H1 (cell line): ENCODE measurements at regions not wholly inside any gene's neighbourhood (a gene's known extent, or its start where the extent isn't known, plus 50 kb on each side); places are given as distances from the start of the nearest gene placed in this dataset.

ENCODE experiments used
- CTCF ChIA-PET: fragments of 300-600 bp; sonication (Branson Sonifier 250); formaldehyde crosslinking; loops from one replicate; lab custom pipeline; 2021; ENCODE audit not compliant: partially characterized antibody; lab: Charles Lee
- POLR2A ChIA-PET: fragments of 300-600 bp; sonication (Branson Sonifier 250); formaldehyde crosslinking; loops from one replicate; lab custom pipeline; 2021; ENCODE audit warnings: inconsistent platforms; ENCODE audit not compliant: partially characterized antibody; lab: Charles Lee
- DNase-seq, 2 experiments: peaks; one replicate each; pipeline versions ENCODE4 v3.0.0 to v3.0.0-alpha.2; 2010 to 2022; ENCODE audit warnings: low spot score in 2 of 2, low read depth in 1 of 2, mixed read lengths in 1 of 2
- FAIRE-seq: peaks from 2 replicates; lab custom pipeline; 2011; peaks lifted over from hg19 to GRCh38; lab: Jason Lieb, UNC
- H2AFZ ChIP-seq: 2 replicates; pipeline ENCODE4 v1.8.1; 2012; ENCODE audit warnings: low read length, inconsistent platforms
- H2AK5ac ChIP-seq: 2 replicates; pipeline ENCODE4 v1.6.1; 2013; ENCODE audit warnings: low read depth, low read length
- H2BK120ac ChIP-seq: replicated peaks from 2 replicates; pipeline ENCODE3; 2013; ENCODE audit warnings: low read depth, low read length, inconsistent platforms
- H2BK12ac ChIP-seq: 2 replicates; pipeline ENCODE4 v1.6.1; 2013; ENCODE audit warnings: low read depth, low read length
- H2BK15ac ChIP-seq: 2 replicates; pipeline ENCODE4 v1.6.1; 2013; ENCODE audit warnings: low read length
- H2BK20ac ChIP-seq: 2 replicates; pipeline ENCODE4 v1.6.1; 2013; ENCODE audit warnings: low read length
- H2BK5ac ChIP-seq: 2 replicates; pipeline ENCODE4 v1.6.1; 2013; ENCODE audit warnings: low read depth, low read length
- H3K14ac ChIP-seq: 2 replicates; pipeline ENCODE4 v1.6.1; 2013; ENCODE audit warnings: inconsistent platforms; ENCODE audit not compliant: insufficient read length
- H3K18ac ChIP-seq: 2 replicates; pipeline ENCODE4 v1.6.1; 2013; ENCODE audit warnings: low read length; ENCODE audit errors: extremely low read depth
- H3K23ac ChIP-seq: 2 replicates; pipeline ENCODE4 v1.6.1; 2013; ENCODE audit warnings: inconsistent platforms; ENCODE audit not compliant: insufficient read length
- H3K23me2 ChIP-seq: 2 replicates; pipeline ENCODE4 v1.6.1; 2013; ENCODE audit warnings: low read depth, low read length
- H3K27ac ChIP-seq: 2 replicates; pipeline ENCODE4 v1.6.1; 2011; ENCODE audit warnings: low read depth, low read length, inconsistent platforms
- H3K27me3 ChIP-seq, 4 experiments: replicated peaks in 1 of 4; 1 replicate in 1 of 4; 2 replicates in 3 of 4; pipeline versions ENCODE4 v1.6.1 to v1.8.1; 2011 to 2013; ENCODE audit warnings: low read length in 3 of 4, mild to moderate bottlenecking in 3 of 4, inconsistent platforms in 2 of 4, mixed read lengths in 2 of 4, moderate library complexity in 1 of 4; ENCODE audit not compliant: control insufficient read depth in 3 of 4, insufficient read depth in 3 of 4; ENCODE audit errors: extremely low read depth in 1 of 4
- H3K36me3 ChIP-seq, 4 experiments: 2 replicates each; pipeline versions ENCODE4 v1.6.1 to v1.8.1; 2011 to 2013; ENCODE audit warnings: mild to moderate bottlenecking in 4 of 4, low read length in 3 of 4, moderate library complexity in 2 of 4, control low read depth in 1 of 4, inconsistent platforms in 1 of 4; ENCODE audit not compliant: insufficient read depth in 4 of 4, control insufficient read depth in 2 of 4
- H3K4ac ChIP-seq: replicated peaks from 2 replicates; pipeline ENCODE3; 2013; ENCODE audit warnings: low read length, low read depth, mixed read lengths, inconsistent platforms; ENCODE audit not compliant: insufficient read length
- H3K4me1 ChIP-seq, 4 experiments: replicated peaks in 1 of 4; 1 replicate in 1 of 4; 2 replicates in 3 of 4; pipeline versions ENCODE4 v1.6.1 to v1.8.1; 2011 to 2013; ENCODE audit warnings: low read length in 3 of 4, inconsistent platforms in 2 of 4, mixed read lengths in 1 of 4; ENCODE audit not compliant: insufficient read depth in 4 of 4, control insufficient read depth in 3 of 4
- H3K4me2 ChIP-seq, 2 experiments: 2 replicates each; pipeline versions ENCODE4 v1.6.1 to v1.8.1; 2011 to 2013; ENCODE audit warnings: low read depth in 2 of 2, low read length in 2 of 2, control low read depth in 1 of 2, inconsistent platforms in 1 of 2, mild to moderate bottlenecking in 1 of 2; ENCODE audit not compliant: insufficient read depth in 1 of 2
- H3K4me3 ChIP-seq, 4 experiments: fragments of 200-600, 300-600 bp in 1 of 4; sonication (generic), shearing (Covaris generic), sonication (Bioruptor Twin) in 1 of 4; 2 replicates each; pipeline versions ENCODE4 v1.5.1 to v1.8.1; 2011 to 2016; ENCODE audit warnings: low read length in 4 of 4, low read depth in 3 of 4, control low read depth in 2 of 4, inconsistent platforms in 2 of 4, mild to moderate bottlenecking in 2 of 4, mixed read lengths in 1 of 4, moderate library complexity in 1 of 4; ENCODE audit not compliant: insufficient read depth in 2 of 4; ENCODE audit errors: extremely low read depth in 1 of 4
- H3K56ac ChIP-seq: replicated peaks from 2 replicates; pipeline ENCODE3; 2013; ENCODE audit warnings: low read depth, mild to moderate bottlenecking, mixed read lengths, low read length, inconsistent platforms; ENCODE audit not compliant: insufficient read length
- H3K79me1 ChIP-seq: 2 replicates; pipeline ENCODE4 v1.6.1; 2013; ENCODE audit warnings: low read depth, low read length, control low read depth
- H3K79me2 ChIP-seq, 2 experiments: 2 replicates each; pipeline versions ENCODE4 v1.6.1 to v1.8.1; 2012 to 2013; ENCODE audit warnings: low read length in 2 of 2, mild to moderate bottlenecking in 2 of 2, inconsistent platforms in 1 of 2; ENCODE audit not compliant: insufficient read depth in 2 of 2, control insufficient read depth in 1 of 2
- H3K9ac ChIP-seq, 4 experiments: replicated peaks in 1 of 4; 1 replicate in 1 of 4; 2 replicates in 3 of 4; pipeline versions ENCODE4 v1.6.1 to v1.8.1; 2011 to 2013; ENCODE audit warnings: low read depth in 3 of 4, low read length in 3 of 4, control low read depth in 2 of 4, mild to moderate bottlenecking in 2 of 4, moderate library complexity in 2 of 4, inconsistent platforms in 1 of 4; ENCODE audit errors: extremely low read depth in 1 of 4
- H3K9me3 ChIP-seq, 2 experiments: 2 replicates each; pipeline versions ENCODE4 v1.6.1 to v1.8.1; 2012 to 2013; ENCODE audit warnings: mild to moderate bottlenecking in 2 of 2, moderate library complexity in 2 of 2, control low read depth in 1 of 2, inconsistent platforms in 1 of 2, low read depth in 1 of 2, low read length in 1 of 2, mixed read lengths in 1 of 2; ENCODE audit not compliant: insufficient read depth in 2 of 2
- H4K20me1 ChIP-seq, 2 experiments: replicated peaks in 1 of 2; 2 replicates each; pipeline versions ENCODE3 to v1.8.1; 2011 to 2013; ENCODE audit warnings: inconsistent platforms in 2 of 2, low read length in 2 of 2, mild to moderate bottlenecking in 1 of 2; ENCODE audit not compliant: insufficient read depth in 2 of 2, control insufficient read depth in 1 of 2
- H4K5ac ChIP-seq: 2 replicates; pipeline ENCODE4 v1.6.1; 2013; ENCODE audit warnings: low read length, low read depth, mixed read lengths, inconsistent platforms; ENCODE audit not compliant: insufficient read length
- H4K8ac ChIP-seq: 2 replicates; pipeline ENCODE4 v1.8.0; 2013; ENCODE audit warnings: mild to moderate bottlenecking, moderate library complexity, low read length, inconsistent platforms; ENCODE audit not compliant: insufficient read depth; ENCODE audit errors: extremely low read depth
- H4K91ac ChIP-seq: replicated peaks from 2 replicates; pipeline ENCODE3; 2013; ENCODE audit warnings: low read length, mixed read lengths, inconsistent platforms; ENCODE audit not compliant: insufficient read length
- ATF2 ChIP-seq: IDR thresholded peaks from 2 replicates; pipeline ENCODE4 v1.6.1; 2012; ENCODE audit warnings: low read length, inconsistent platforms
- BCL11A ChIP-seq, 2 experiments: IDR thresholded peaks; one replicate each; pipeline ENCODE4 v1.6.1; 2011; ENCODE audit warnings: low read depth in 2 of 2, low read length in 2 of 2, mild to moderate bottlenecking in 2 of 2
- CEBPB ChIP-seq: IDR thresholded peaks from 2 replicates; pipeline ENCODE4 v1.6.1; 2012; ENCODE audit warnings: low read depth, low read length
- CHD1 ChIP-seq: IDR thresholded peaks from 2 replicates; pipeline ENCODE4 v1.6.1; 2012; ENCODE audit warnings: low read depth, low read length, improper control_type of control experiment
- EGR1 ChIP-seq: IDR thresholded peaks from 2 replicates; pipeline ENCODE4 v1.6.1; 2011; ENCODE audit warnings: low read depth, low read length, borderline replicate concordance
- JUND ChIP-seq: IDR thresholded peaks from 2 replicates; pipeline ENCODE4 v1.6.1; 2011; ENCODE audit warnings: mild to moderate bottlenecking, improper control_type of control experiment, low read length
- RBBP5 ChIP-seq: IDR thresholded peaks from 2 replicates; pipeline ENCODE4 v1.7.1; 2012; ENCODE audit warnings: low read depth, mild to moderate bottlenecking, inconsistent platforms, low read length, moderate library complexity, borderline replicate concordance
- RNF2 ChIP-seq: fragments of 200-900, 300-1000 bp; sonication (generic); IDR thresholded peaks from 2 replicates; pipeline ENCODE4 v1.7.1; 2016; ENCODE audit warnings: borderline replicate concordance, low read depth, mild to moderate bottlenecking, antibody characterized with exemption, low read length; ENCODE audit not compliant: poor library complexity, severe bottlenecking; ENCODE audit errors: missing control alignments
- TBP ChIP-seq: IDR thresholded peaks from 2 replicates; pipeline ENCODE4 v1.6.1; 2011; ENCODE audit warnings: low read depth, low read length, improper control_type of control experiment
- WGBS, 2 experiments: shearing (Covaris generic) in 1 of 2; methylation state at CpG; one replicate each; pipeline versions ENCODE4 v1.1.6 to v1.1.7; 2013 to 2015; ENCODE audit warnings: low lambda C conversion rate in 2 of 2, mixed read lengths in 2 of 2, inconsistent platforms in 1 of 2, low coverage in 1 of 2, missing lambda C conversion rate in 1 of 2; ENCODE audit not compliant: insufficient replicate concordance in 2 of 2, insufficient coverage in 1 of 2, insufficient read length in 1 of 2; ENCODE audit errors: extremely low coverage in 1 of 2, missing lambda C conversion rate in 1 of 2; 5-methylcytosine and 5-hydroxymethylcytosine counted together

GRCh38 chr7:155954550-155955366 is 142.5 kb upstream of the SHH start:
- Histone ChIP-seq H4K20me1 (no peaks in the 10 kb centered on the region), H3K4me3 (no peak overlapping the region), H2AK5ac (no peak overlapping the region), H2BK20ac (no peak overlapping the region), H3K14ac (no peak overlapping the region), H4K91ac (no peak overlapping the region), H3K4me1 (no peaks in the 10 kb centered on the region), H3K18ac (no peak overlapping the region), H3K9ac (no peak overlapping the region), H2AFZ (no peak overlapping the region), H3K27ac (no peak overlapping the region), H3K56ac (no peak overlapping the region), H4K5ac (no peak overlapping the region), H2BK120ac (no peak overlapping the region), H3K23ac (no peak overlapping the region), H3K27me3 (no peaks in the 10 kb centered on the region), H4K8ac (no peak overlapping the region), H2BK5ac (no peak overlapping the region), H3K23me2 (no peaks in the 10 kb centered on the region), H3K9me3 (peaks cover 0 to 3% of the 10 kb centered on the region in 2 experiments; a peak in 1 of 4 replicates), H3K36me3 (no peaks in the 10 kb centered on the region), H2BK12ac (no peak overlapping the region), H3K4me2 (no peak overlapping the region), H3K4ac (no peak overlapping the region), H3K79me2 (no peaks in the 10 kb centered on the region), H2BK15ac (no peak overlapping the region), H3K79me1 (no peaks in the 10 kb centered on the region)
- TF ChIP-seq JUND (no peak), RNF2 (no peak), CEBPB (no peak), EGR1 (no peak), CHD1 (no peak), BCL11A (IDR thresholded peaks at IDR 0.05; ENCODE audit: low read depth in 2 of 2, low read length in 2 of 2) (no peak), TBP (no peak), ATF2 (no peak), RBBP5 (no peak)
- 89% methylated on average over 20 of the region's 22 CpGs; no CpG with 5 or more reads in 1 of the 2 experiments for WGBS, 2 experiments
- CTCF ChIA-PET: no interaction called here
- POLR2A ChIA-PET: no interaction called here
- no peak for DNase-seq
- no peak for FAIRE-seq
